ENCODE measurements at regions not wholly inside any gene's neighbourhood (a gene's known extent, or its start where the extent isn't known, plus 50 kb on each side); places are given as distances from the start of the nearest gene placed in this dataset.

- no peak overlapping the region for H2AK5ac ChIP-seq (ENCODE audit: insufficient read length, low read length)
- no peaks in the 10 kb centered on the region for H3K36me3 Mint-ChIP-seq (ENCODE audit: insufficient read depth in 1 of 3, low read depth in 3 of 3)
- H3K9me3 ChIP-seq (ENCODE audit: control insufficient read depth, low read depth, low read length): no peaks in the 10 kb centered on the region
- H3K79me1 ChIP-seq (ENCODE audit: insufficient read depth, low read depth, low read length, poor library complexity, severe bottlenecking): no peaks in the 10 kb centered on the region
- TF ChIP-seq, protein P1, sequence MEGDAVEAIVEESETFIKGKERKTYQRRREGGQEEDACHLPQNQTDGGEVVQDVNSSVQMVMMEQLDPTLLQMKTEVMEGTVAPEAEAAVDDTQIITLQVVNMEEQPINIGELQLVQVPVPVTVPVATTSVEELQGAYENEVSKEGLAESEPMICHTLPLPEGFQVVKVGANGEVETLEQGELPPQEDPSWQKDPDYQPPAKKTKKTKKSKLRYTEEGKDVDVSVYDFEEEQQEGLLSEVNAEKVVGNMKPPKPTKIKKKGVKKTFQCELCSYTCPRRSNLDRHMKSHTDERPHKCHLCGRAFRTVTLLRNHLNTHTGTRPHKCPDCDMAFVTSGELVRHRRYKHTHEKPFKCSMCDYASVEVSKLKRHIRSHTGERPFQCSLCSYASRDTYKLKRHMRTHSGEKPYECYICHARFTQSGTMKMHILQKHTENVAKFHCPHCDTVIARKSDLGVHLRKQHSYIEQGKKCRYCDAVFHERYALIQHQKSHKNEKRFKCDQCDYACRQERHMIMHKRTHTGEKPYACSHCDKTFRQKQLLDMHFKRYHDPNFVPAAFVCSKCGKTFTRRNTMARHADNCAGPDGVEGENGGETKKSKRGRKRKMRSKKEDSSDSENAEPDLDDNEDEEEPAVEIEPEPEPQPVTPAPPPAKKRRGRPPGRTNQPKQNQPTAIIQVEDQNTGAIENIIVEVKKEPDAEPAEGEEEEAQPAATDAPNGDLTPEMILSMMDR (conservative IDR thresholded peaks at IDR 0.05): no peak
- H4K20me1 ChIP-seq (ENCODE audit: control insufficient read depth, insufficient read depth, insufficient read length): no peaks in the 10 kb centered on the region
- H3K4me2 ChIP-seq (ENCODE audit: insufficient read depth, insufficient read length, low read length): no peak overlapping the region
- H3K27me3 ChIP-seq (ENCODE audit: insufficient read depth, low read length): no peaks in the 10 kb centered on the region; the same call in 1 of the 2 replicates
- H2AFZ ChIP-seq (ENCODE audit: low read length): no peak overlapping the region
- no peak overlapping the region for H3K4me3 Mint-ChIP-seq
- H3K23me2 ChIP-seq (ENCODE audit: insufficient read length, low read depth, low read length, poor library complexity, severe bottlenecking): peaks cover 11% of the 10 kb centered on the region
- H4K91ac ChIP-seq (ENCODE audit: insufficient read length, low read depth, low read length): no peak overlapping the region
- no peaks in the 10 kb centered on the region for H3K79me2 ChIP-seq (ENCODE audit: insufficient read depth, low read length)
- H3K14ac ChIP-seq (ENCODE audit: insufficient read depth, low read length): no peak overlapping the region
- H3K56ac ChIP-seq (ENCODE audit: insufficient read length, low read depth, low read length): no peak overlapping the region
- no peak overlapping the region for H3K4ac ChIP-seq (ENCODE audit: low read depth, low read length)
- H2BK12ac ChIP-seq (ENCODE audit: insufficient read length, low read depth, low read length): no peak overlapping the region
- no peak overlapping the region for H3K23ac ChIP-seq (ENCODE audit: insufficient read length, low read depth, low read length)
- H3K9me3 Mint-ChIP-seq: no peaks in the 10 kb centered on the region
- H3K27me3 Mint-ChIP-seq (ENCODE audit: low read depth): peaks cover 51% of the 10 kb centered on the region
- WGBS (ENCODE audit: extremely low coverage, insufficient read length, low lambda C conversion rate): no CpG with 5 or more reads among the region's 3 CpGs
- no peak overlapping the region for H3T11ph ChIP-seq (ENCODE audit: low read length)
- H2BK5ac ChIP-seq (ENCODE audit: insufficient read length, low read length): no peak overlapping the region
- no peak overlapping the region for H2BK120ac ChIP-seq (ENCODE audit: low read depth, low read length, poor library complexity, severe bottlenecking)
- H3K4me1 Mint-ChIP-seq: peaks cover 18% of the 10 kb centered on the region in 2 experiments
- peaks cover 3% of the 10 kb centered on the region for H3K4me1 ChIP-seq (ENCODE audit: insufficient read depth, low read length)
- no peak overlapping the region for H3K9ac ChIP-seq (ENCODE audit: extremely low read depth, insufficient read length, low read length)
- H2BK20ac ChIP-seq (ENCODE audit: low read depth, low read length, poor library complexity, severe bottlenecking): no peak overlapping the region
- no peak overlapping the region for H3K27ac ChIP-seq (ENCODE audit: insufficient read length, low read depth, low read length)
- H2BK15ac ChIP-seq (ENCODE audit: low read depth, low read length): no peak overlapping the region
- H3K27ac Mint-ChIP-seq: no peak overlapping the region
- H3K18ac ChIP-seq (ENCODE audit: insufficient read length, low read depth, low read length): no peak overlapping the region
- no peak overlapping the region for H4K5ac ChIP-seq (ENCODE audit: insufficient read length, low read depth, low read length)
- DNase-seq: no peak
- no peak overlapping the region for H4K8ac ChIP-seq (replicated peaks; ENCODE audit: insufficient read length, low read depth, low read length)
Measured at GRCh38 chr1:200301152-200301551, 108.7 kb downstream of the ZNF281 start.

Measured in H9 (cell line).